Activated T-cell treated with anti-CD3 and anti-CD28 coated beads for 1 hour (primary cell): ENCODE measurements at regions not wholly inside any gene's neighbourhood (a gene's known extent, or its start where the extent isn't known, plus 50 kb on each side); places are given as distances from the start of the nearest gene placed in this dataset.
"Not testable (repeated sequence)": the region's sequence is repeated elsewhere in the genome, so short reads cannot be mapped to it uniquely, and the experiment has no call there.

ENCODE experiments used
- DNase-seq: peaks from one replicate; pipeline ENCODE4 v3.0.0-alpha.2; 2020; ENCODE audit warnings: low read depth

GRCh38 chr9:33739398-33739797 lies 56.0 kb upstream of the PRSS3 start:
- no peak for DNase-seq

DNA sequence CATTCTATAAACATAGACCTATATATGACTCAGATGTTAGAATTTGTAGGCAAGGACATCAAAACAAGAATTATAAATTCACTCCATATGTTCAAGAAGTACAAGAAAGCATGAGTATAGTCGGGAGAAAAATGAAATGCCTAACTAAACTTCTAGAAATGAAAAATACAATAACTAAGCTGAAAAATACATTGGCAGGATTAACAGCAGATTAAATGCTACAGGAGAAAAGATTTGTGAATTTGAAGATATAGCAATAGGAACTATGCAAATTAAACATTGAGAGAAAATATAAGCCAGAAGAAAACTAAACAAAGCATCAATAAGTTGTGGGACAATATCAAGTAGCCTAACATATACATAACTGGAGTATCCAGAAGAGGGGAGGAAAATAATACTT lies 55.3 kb upstream of the PRSS3 start:
- no peak for DNase-seq

DNA sequence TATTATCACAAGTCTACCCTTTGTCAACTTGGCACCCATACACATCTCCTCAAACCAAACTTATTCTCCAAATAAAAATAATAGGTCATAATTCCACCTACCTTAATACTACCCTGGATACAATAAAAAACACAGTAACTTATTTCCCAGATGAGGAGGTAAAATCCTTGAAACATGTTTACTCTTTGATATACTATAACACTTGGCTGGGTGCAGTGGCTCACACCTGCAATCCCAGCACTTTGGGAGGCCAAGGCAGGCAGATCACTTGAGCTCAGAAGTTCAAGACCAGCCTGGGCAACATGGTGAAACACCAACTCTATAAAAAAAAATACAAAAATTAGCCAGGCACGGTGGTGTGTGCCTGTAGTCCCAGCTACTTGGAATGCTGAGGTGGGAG lies 54.4 kb upstream of the PRSS3 start:
- not testable (repeated sequence) for DNase-seq

- no peak for DNase-seq
Observed at GRCh38 chr9:33742051-33742450, 53.3 kb upstream of the PRSS3 start.

GRCh38 chr9:33742519-33742918 lies 52.8 kb upstream of the PRSS3 start:
- DNase-seq: no peak
